WTC11 (cell line): ENCODE measurements at regions not wholly inside any gene's neighbourhood (a gene's known extent, or its start where the extent isn't known, plus 50 kb on each side); places are given as distances from the start of the nearest gene placed in this dataset.

Source experiments
- ATAC-seq: fragments of 200-7000 bp; cut with Tn5 transposase; 2 replicates; pipeline ENCODE4 v1.10.0; 2021; ENCODE audit warnings: mild to moderate bottlenecking, moderate library complexity
- CTCF ChIA-PET: fragments of 300-600 bp; sonication (Branson Sonifier 250); formaldehyde crosslinking; loops from one replicate; lab custom pipeline; 2021; ENCODE audit warnings: antibody characterized with exemption; lab: Charles Lee
- POLR2A ChIA-PET: fragments of 350-600 bp; sonication (Branson Sonifier 250); formaldehyde crosslinking; loops from one replicate; lab custom pipeline; 2021; ENCODE audit warnings: antibody characterized with exemption; lab: Charles Lee
- DNase-seq: peaks from one replicate; pipeline ENCODE4 v3.0.0; 2021; ENCODE audit warnings: low spot score
- H3K27ac Mint-ChIP-seq: 2 replicates; pipeline ENCODE4 v1.8.0; 2021; ENCODE audit warnings: mixed read lengths
- H3K27me3 Mint-ChIP-seq: 2 replicates; pipeline ENCODE4 v1.8.0; 2021; ENCODE audit warnings: low read depth, mild to moderate bottlenecking, moderate library complexity, mixed read lengths
- H3K36me3 Mint-ChIP-seq: 2 replicates; pipeline ENCODE4 v1.8.0; 2021; ENCODE audit warnings: mixed read lengths
- H3K4me1 Mint-ChIP-seq: 2 replicates; pipeline ENCODE4 v1.8.0; 2022; ENCODE audit warnings: mixed read lengths
- H3K4me3 Mint-ChIP-seq: 2 replicates; pipeline ENCODE4 v1.8.0; 2021; ENCODE audit warnings: mild to moderate bottlenecking, moderate library complexity, mixed read lengths
- H3K9me3 Mint-ChIP-seq: 2 replicates; pipeline ENCODE4 v1.8.0; 2021; ENCODE audit warnings: mixed read lengths
- E2F4 ChIP-seq: sonication (generic); formaldehyde crosslinking; IDR thresholded peaks from 2 replicates; pipeline ENCODE4 v1.8.1; 2022; ENCODE audit warnings: low read depth, mild to moderate bottlenecking, moderate library complexity, missing genetic modification reagents, borderline replicate concordance
- ELF4 ChIP-seq: sonication (generic); formaldehyde crosslinking; IDR thresholded peaks from 2 replicates; pipeline ENCODE4 v1.8.1; 2022; ENCODE audit warnings: low read depth, mild to moderate bottlenecking, moderate library complexity, missing genetic modification reagents
- ERG ChIP-seq: fragments of 250-450 bp; sonication (Bioruptor Pico); IDR thresholded peaks from 2 replicates; pipeline ENCODE4 v1.8.0; 2021; ENCODE audit warnings: mild to moderate bottlenecking
- FOXK1 ChIP-seq: sonication (generic); formaldehyde crosslinking; IDR thresholded peaks from 2 replicates; pipeline ENCODE4 v1.8.0; 2022; ENCODE audit warnings: mild to moderate bottlenecking, moderate library complexity, missing genetic modification reagents
- GABPB1 ChIP-seq: sonication (generic); formaldehyde crosslinking; IDR thresholded peaks from 2 replicates; pipeline ENCODE4 v1.8.1; 2023; ENCODE audit warnings: mild to moderate bottlenecking, missing genetic modification reagents
- GTF2I ChIP-seq: fragments of 250-450 bp; sonication (Bioruptor Pico); conservative IDR thresholded peaks from 2 replicates; pipeline ENCODE4 v1.4.0; 2021; ENCODE audit warnings: mild to moderate bottlenecking
- NR3C1 ChIP-seq: sonication (generic); formaldehyde crosslinking; conservative IDR thresholded peaks from 2 replicates; pipeline ENCODE4 v1.8.1; 2023; ENCODE audit warnings: low read depth, mild to moderate bottlenecking, missing genetic modification reagents
- SMAD4 ChIP-seq: sonication (generic); formaldehyde crosslinking; IDR thresholded peaks from 2 replicates; pipeline ENCODE4 v1.8.0; 2022; ENCODE audit warnings: mild to moderate bottlenecking, missing genetic modification reagents
- SOX15 ChIP-seq: fragments of 250-450 bp; sonication (Bioruptor Pico); IDR thresholded peaks from 2 replicates; pipeline ENCODE4 v1.9.0; 2021; ENCODE audit warnings: mild to moderate bottlenecking
- TEAD1 ChIP-seq: sonication (generic); formaldehyde crosslinking; IDR thresholded peaks from 2 replicates; pipeline ENCODE4 v1.8.0; 2022; ENCODE audit warnings: mild to moderate bottlenecking, missing genetic modification reagents
- ZBTB43 ChIP-seq: sonication (generic); formaldehyde crosslinking; IDR thresholded peaks from 2 replicates; pipeline ENCODE4 v1.8.1; 2023; ENCODE audit warnings: mild to moderate bottlenecking, missing genetic modification reagents
- ZNF219 ChIP-seq: sonication (generic); formaldehyde crosslinking; IDR thresholded peaks from 2 replicates; pipeline ENCODE4 v1.8.0; 2023; ENCODE audit warnings: missing genetic modification reagents, mild to moderate bottlenecking, borderline replicate concordance
- ZNF532 ChIP-seq: fragments of 250-450 bp; sonication (Bioruptor Pico); IDR thresholded peaks from 2 replicates; pipeline ENCODE4 v1.9.0; 2021; ENCODE audit warnings: mild to moderate bottlenecking, borderline replicate concordance
- TF ChIP-seq, protein P1 (sequence below): fragments of 250-450 bp; sonication (Bioruptor Pico); conservative IDR thresholded peaks from 2 replicates; pipeline ENCODE4 v1.9.0; 2021; ENCODE audit warnings: mild to moderate bottlenecking
- TF ChIP-seq, protein P2 (sequence below): sonication (generic); formaldehyde crosslinking; conservative IDR thresholded peaks from 2 replicates; pipeline ENCODE4 v1.8.1; 2023; ENCODE audit warnings: mild to moderate bottlenecking, low read depth, missing genetic modification reagents, moderate library complexity
- TF ChIP-seq, protein P3 (sequence below): sonication (generic); formaldehyde crosslinking; IDR thresholded peaks from 2 replicates; pipeline ENCODE4 v1.8.1; 2023; ENCODE audit warnings: mild to moderate bottlenecking, moderate library complexity, missing genetic modification reagents
- TF ChIP-seq, protein P4 (sequence below): sonication (generic); formaldehyde crosslinking; IDR thresholded peaks from 2 replicates; pipeline ENCODE4 v1.8.1; 2023; ENCODE audit warnings: mild to moderate bottlenecking, missing genetic modification reagents

DNA sequence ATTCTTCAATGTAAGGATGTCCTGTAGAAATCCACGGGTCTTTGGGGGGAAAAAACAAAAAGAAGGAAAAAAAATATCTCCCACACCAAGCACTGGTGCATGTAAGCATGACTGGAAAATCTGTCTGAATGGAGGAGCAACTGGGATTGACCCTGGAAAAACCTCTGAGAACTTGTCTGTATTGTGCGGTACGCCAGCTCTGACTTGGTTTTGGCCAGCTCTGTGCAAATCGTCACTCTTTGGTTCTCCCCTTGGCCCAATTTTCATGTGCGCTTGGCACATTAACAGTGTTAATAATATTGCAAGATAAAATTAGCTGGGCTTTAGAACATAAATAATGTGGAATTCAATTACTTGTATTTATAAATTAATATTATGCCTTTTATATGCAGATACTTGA is 231.2 kb upstream of the HAND2 start:
- ATAC-seq (no peak), DNase-seq (no peak)
- POLR2A ChIA-PET: no interaction called here
- Mint-ChIP-seq H3K4me1 (no peaks in the 10 kb centered on the region), H3K4me3 (no peak overlapping the region), H3K27ac (no peak overlapping the region), H3K9me3 (no peaks in the 10 kb centered on the region), H3K27me3 (no peaks in the 10 kb centered on the region), H3K36me3 (no peaks in the 10 kb centered on the region)
- CTCF ChIA-PET: no interaction called here
- TF ChIP-seq ZNF219 (CRISPR knock-in tag): no peak
- TF ChIP-seq, protein P1, sequence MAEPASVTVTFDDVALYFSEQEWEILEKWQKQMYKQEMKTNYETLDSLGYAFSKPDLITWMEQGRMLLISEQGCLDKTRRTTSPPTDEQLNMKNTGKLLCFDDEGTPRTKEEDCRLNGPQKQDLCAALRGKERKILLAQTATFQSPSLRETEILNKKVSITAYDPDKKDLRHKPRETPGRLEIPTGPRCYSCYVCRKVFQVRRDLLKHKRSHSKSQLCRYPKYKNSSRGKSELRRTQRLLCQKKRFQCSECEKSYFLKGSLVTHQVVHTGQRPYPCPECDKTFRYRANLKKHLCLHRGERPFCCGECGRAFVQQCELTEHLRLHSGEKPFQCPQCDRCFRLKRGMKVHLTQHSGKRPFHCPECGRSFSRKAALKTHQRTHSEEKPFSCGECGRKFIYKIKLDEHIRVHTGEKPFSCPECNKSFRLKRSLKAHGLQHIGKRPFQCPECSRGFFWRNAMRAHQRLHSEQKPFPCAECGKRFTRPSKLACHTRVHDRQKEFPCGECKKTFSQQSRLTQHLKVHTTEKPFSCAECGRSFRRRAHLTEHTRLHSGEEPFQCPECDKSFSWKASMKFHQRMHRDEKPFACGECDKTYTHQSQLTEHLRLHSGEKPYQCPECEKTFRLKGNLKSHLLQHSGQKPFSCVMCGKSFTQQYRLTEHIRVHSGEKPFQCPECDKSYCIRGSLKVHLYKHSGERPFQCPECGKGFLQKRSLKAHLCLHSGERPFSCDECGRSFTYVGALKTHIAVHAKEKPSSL (CRISPR knock-in tag): no peak
- no peak for TF ChIP-seq ZBTB43 (CRISPR knock-in tag)
- TF ChIP-seq, protein P2, sequence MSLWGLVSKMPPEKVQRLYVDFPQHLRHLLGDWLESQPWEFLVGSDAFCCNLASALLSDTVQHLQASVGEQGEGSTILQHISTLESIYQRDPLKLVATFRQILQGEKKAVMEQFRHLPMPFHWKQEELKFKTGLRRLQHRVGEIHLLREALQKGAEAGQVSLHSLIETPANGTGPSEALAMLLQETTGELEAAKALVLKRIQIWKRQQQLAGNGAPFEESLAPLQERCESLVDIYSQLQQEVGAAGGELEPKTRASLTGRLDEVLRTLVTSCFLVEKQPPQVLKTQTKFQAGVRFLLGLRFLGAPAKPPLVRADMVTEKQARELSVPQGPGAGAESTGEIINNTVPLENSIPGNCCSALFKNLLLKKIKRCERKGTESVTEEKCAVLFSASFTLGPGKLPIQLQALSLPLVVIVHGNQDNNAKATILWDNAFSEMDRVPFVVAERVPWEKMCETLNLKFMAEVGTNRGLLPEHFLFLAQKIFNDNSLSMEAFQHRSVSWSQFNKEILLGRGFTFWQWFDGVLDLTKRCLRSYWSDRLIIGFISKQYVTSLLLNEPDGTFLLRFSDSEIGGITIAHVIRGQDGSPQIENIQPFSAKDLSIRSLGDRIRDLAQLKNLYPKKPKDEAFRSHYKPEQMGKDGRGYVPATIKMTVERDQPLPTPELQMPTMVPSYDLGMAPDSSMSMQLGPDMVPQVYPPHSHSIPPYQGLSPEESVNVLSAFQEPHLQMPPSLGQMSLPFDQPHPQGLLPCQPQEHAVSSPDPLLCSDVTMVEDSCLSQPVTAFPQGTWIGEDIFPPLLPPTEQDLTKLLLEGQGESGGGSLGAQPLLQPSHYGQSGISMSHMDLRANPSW (CRISPR knock-in tag): no peak
- TF ChIP-seq FOXK1 (CRISPR knock-in tag): no peak
- TF ChIP-seq, protein P3, sequence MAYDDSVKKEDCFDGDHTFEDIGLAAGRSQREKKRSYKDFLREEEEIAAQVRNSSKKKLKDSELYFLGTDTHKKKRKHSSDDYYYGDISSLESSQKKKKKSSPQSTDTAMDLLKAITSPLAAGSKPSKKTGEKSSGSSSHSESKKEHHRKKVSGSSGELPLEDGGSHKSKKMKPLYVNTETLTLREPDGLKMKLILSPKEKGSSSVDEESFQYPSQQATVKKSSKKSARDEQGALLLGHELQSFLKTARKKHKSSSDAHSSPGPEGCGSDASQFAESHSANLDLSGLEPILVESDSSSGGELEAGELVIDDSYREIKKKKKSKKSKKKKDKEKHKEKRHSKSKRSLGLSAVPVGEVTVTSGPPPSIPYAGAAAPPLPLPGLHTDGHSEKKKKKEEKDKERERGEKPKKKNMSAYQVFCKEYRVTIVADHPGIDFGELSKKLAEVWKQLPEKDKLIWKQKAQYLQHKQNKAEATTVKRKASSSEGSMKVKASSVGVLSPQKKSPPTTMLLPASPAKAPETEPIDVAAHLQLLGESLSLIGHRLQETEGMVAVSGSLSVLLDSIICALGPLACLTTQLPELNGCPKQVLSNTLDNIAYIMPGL: no peak
- no peak for TF ChIP-seq E2F4 (CRISPR knock-in tag)
- TF ChIP-seq ZNF532: no peak
- no peak for TF ChIP-seq ELF4 (CRISPR knock-in tag)
- TF ChIP-seq, protein P4, sequence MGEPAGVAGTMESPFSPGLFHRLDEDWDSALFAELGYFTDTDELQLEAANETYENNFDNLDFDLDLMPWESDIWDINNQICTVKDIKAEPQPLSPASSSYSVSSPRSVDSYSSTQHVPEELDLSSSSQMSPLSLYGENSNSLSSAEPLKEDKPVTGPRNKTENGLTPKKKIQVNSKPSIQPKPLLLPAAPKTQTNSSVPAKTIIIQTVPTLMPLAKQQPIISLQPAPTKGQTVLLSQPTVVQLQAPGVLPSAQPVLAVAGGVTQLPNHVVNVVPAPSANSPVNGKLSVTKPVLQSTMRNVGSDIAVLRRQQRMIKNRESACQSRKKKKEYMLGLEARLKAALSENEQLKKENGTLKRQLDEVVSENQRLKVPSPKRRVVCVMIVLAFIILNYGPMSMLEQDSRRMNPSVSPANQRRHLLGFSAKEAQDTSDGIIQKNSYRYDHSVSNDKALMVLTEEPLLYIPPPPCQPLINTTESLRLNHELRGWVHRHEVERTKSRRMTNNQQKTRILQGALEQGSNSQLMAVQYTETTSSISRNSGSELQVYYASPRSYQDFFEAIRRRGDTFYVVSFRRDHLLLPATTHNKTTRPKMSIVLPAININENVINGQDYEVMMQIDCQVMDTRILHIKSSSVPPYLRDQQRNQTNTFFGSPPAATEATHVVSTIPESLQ: no peak
- no peak for TF ChIP-seq ERG
- TF ChIP-seq TEAD1: no peak
- no peak for TF ChIP-seq GABPB1 (CRISPR knock-in tag)
- no peak for TF ChIP-seq NR3C1 (CRISPR knock-in tag)
- TF ChIP-seq GTF2I (CRISPR knock-in tag): no peak
- no peak for TF ChIP-seq SMAD4
- no peak for TF ChIP-seq SOX15 (CRISPR knock-in tag)
